ENCODE measurements at regions not wholly inside any gene's neighbourhood (a gene's known extent, or its start where the extent isn't known, plus 50 kb on each side); places are given as distances from the start of the nearest gene placed in this dataset.

GRCh38 chr4:11497212-11497806 is 68.6 kb upstream of the HS3ST1 start (continued):
- TF ChIP-seq PRDM15 (CRISPR knock-in tag; IDR thresholded peaks at IDR 0.05) (no peak), ESRRA (CRISPR knock-in tag; IDR thresholded peaks at IDR 0.05; ENCODE audit: borderline replicate concordance) (no peak), NFYB (CRISPR knock-in tag; conservative IDR thresholded peaks at IDR 0.05; ENCODE audit: low read depth) (no peak)

GRCh38 chr4:11496351-11496829 is 67.7 kb upstream of the HS3ST1 start:
- ChIA-PET CTCF (no interaction called here), POLR2A (no interaction called here)
- TF ChIP-seq ZNF281 (CRISPR knock-in tag; IDR thresholded peaks at IDR 0.05) (no peak), ATF1 (CRISPR knock-in tag; IDR thresholded peaks at IDR 0.05) (no peak), ATF3 (CRISPR knock-in tag; conservative IDR thresholded peaks at IDR 0.05) (no peak), ZBTB43 (CRISPR knock-in tag; IDR thresholded peaks at IDR 0.05) (no peak), HMGA2 (CRISPR knock-in tag; IDR thresholded peaks at IDR 0.05) (no peak), FOXK1 (CRISPR knock-in tag; IDR thresholded peaks at IDR 0.05) (no peak), MXD4 (CRISPR knock-in tag; IDR thresholded peaks at IDR 0.05; ENCODE audit: borderline replicate concordance) (no peak), STAT6 (CRISPR knock-in tag; conservative IDR thresholded peaks at IDR 0.05; ENCODE audit: low read depth) (no peak), HMGXB4 (CRISPR knock-in tag; IDR thresholded peaks at IDR 0.05) (no peak)
- ATAC-seq (no peak), DNase-seq (ENCODE audit: low spot score) (no peak)
- H3K4me1 Mint-ChIP-seq = no peaks in the 10 kb centered on the region
- H3K27me3 Mint-ChIP-seq (ENCODE audit: low read depth) = peaks cover 4% of the 10 kb centered on the region; the same call in 1 of the 2 replicates
- peaks cover 68% of the 10 kb centered on the region for H3K9me3 Mint-ChIP-seq
- H3K36me3 Mint-ChIP-seq = peaks cover 43% of the 10 kb centered on the region
- no peak overlapping the region for H3K4me3 Mint-ChIP-seq
- H3K27ac Mint-ChIP-seq = no peak overlapping the region
